Fibroblast of mammary gland (primary cell): ENCODE measurements at regions not wholly inside any gene's neighbourhood (a gene's known extent, or its start where the extent isn't known, plus 50 kb on each side); places are given as distances from the start of the nearest gene placed in this dataset.

Experiments used
- DNase-seq: peaks from one replicate; pipeline ENCODE4 v3.0.0-alpha.2; 2010; ENCODE audit warnings: low read depth
- H3K4me3 ChIP-seq: 2 replicates; pipeline ENCODE4 v1.5.1; 2011; ENCODE audit warnings: low read depth, mild to moderate bottlenecking, low read length, moderate library complexity; ENCODE audit not compliant: control insufficient read depth
- TF ChIP-seq, protein P1 (sequence below): conservative IDR thresholded peaks from 2 replicates; pipeline ENCODE4 v1.5.1; 2011; ENCODE audit warnings: low read depth, low read length, inconsistent platforms; ENCODE audit not compliant: control insufficient read depth, insufficient read depth

DNA sequence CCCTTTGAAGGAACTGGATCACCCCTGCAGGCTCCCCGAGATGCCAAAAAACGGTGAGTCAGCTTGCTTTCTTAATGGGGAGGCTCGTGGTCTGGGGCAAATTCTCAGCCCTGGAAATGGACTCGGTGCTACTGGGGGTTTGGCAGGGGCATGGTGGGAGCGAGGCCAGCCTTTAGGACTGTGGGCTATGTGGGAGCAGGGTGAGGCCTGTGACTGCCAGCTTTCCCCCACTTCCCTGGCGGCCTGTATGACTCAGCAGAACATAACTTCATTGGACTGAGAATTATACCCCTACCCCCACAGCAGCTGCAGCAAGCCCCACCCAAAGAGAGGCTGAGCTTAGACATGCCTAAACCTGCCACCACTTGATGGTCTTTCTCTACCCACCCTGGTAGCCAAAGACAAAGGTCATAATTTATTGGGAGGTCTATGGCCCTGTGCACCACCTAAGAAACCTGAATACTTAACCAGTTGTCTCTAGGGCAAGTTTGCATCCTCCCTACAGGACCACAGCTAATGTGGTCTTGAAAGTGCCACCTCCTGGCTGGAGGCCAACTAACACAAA is 325.3 kb downstream of the TLE1 start:
- TF ChIP-seq, protein P1, sequence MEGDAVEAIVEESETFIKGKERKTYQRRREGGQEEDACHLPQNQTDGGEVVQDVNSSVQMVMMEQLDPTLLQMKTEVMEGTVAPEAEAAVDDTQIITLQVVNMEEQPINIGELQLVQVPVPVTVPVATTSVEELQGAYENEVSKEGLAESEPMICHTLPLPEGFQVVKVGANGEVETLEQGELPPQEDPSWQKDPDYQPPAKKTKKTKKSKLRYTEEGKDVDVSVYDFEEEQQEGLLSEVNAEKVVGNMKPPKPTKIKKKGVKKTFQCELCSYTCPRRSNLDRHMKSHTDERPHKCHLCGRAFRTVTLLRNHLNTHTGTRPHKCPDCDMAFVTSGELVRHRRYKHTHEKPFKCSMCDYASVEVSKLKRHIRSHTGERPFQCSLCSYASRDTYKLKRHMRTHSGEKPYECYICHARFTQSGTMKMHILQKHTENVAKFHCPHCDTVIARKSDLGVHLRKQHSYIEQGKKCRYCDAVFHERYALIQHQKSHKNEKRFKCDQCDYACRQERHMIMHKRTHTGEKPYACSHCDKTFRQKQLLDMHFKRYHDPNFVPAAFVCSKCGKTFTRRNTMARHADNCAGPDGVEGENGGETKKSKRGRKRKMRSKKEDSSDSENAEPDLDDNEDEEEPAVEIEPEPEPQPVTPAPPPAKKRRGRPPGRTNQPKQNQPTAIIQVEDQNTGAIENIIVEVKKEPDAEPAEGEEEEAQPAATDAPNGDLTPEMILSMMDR: no peak
- no peak for DNase-seq

DNA sequence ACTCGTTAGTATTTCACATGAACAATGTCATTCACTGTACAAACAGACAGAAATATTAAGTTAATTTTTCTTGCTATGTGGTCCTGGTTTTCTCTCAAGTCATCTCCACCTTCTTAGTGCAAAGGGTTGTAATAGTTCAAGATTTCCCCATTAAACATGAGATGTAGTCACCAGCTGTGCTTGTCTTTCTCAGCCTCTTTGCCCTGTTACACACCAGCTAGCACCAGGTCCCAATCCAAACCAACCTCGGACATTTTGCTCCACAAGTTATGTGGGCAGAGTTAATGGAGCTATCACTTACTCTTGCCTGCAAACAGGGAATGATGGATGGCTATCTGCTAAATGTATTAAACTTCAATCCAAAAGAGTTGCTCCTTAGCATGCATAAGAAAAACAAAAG is 328.1 kb downstream of the TLE1 start:
- no peak for DNase-seq
- H3K4me3 ChIP-seq: no peak overlapping the region
- TF ChIP-seq, protein P1: no peak

More for the DNA sequence above, 325.3 kb downstream of the TLE1 start:
- H3K4me3 ChIP-seq: no peak overlapping the region

DNA sequence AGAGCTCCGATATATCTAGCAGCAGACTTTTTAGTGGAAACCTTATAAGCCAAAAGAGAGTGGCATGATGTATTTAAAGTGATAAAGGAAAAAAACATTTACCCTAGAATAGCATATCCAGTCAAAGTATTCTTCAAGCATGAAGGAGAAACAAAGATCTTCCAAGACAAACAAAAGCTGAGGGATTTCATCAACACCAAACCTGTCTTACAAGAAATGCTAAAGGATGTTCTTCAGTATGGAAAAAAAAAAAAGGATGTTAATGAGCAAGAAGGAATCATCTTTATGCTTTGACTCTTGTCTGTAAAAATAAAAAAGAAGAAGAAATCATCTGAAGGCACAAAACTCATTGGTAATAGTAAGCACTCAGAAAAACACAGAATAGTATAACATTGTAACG is 338.2 kb downstream of the TLE1 start:
- TF ChIP-seq, protein P1: no peak
- H3K4me3 ChIP-seq: no peak overlapping the region
- no peak for DNase-seq

DNA sequence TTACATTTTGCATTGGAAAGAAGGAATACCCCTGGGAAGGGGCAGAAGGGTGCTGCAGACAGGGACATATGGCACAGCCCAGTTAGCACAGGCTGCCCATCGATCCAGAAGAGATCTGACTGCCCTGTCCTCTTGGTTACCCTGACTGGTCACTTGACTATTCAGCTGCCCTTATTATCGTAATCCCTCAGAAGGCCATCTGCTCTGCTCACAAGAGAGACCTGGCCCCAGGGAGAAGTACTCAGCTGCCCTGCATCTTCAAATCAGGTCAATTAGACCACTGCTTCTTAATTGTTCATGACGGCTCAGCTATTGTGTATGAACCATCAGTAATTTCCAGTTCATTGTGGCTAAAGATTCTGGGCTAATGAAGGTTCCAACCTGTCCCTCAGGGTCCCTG is 345.0 kb downstream of the TLE1 start:
- H3K4me3 ChIP-seq: no peak overlapping the region
- TF ChIP-seq, protein P1: no peak
- DNase-seq: no peak

DNA sequence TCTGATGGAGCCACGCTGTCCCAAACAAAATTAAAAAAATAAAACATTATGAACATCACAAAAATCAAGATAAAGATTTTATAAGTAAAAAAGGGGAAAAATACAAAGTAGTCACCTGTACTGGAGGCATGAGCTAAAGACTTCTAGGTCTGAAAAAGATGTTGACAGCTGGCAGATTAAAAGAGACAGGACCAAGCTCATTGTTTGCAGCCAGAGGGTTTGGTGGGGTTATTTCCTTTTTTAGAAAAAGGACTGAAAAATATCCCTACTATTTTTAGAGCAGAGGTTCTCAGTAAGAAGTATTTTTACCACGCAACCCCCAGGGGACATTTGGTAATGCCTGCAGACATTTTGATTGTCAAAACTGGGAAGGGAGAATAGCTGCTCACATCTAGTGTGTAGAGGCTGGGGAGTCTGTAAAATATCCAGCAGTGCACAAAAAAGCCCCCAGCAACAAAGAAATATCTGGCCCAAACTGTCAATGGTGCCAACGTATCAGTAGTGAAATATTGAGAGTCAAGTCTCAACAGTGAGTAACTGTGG is 353.4 kb downstream of the TLE1 start:
- DNase-seq: no peak
- H3K4me3 ChIP-seq: no peak overlapping the region
- TF ChIP-seq, protein P1: no peak

DNA sequence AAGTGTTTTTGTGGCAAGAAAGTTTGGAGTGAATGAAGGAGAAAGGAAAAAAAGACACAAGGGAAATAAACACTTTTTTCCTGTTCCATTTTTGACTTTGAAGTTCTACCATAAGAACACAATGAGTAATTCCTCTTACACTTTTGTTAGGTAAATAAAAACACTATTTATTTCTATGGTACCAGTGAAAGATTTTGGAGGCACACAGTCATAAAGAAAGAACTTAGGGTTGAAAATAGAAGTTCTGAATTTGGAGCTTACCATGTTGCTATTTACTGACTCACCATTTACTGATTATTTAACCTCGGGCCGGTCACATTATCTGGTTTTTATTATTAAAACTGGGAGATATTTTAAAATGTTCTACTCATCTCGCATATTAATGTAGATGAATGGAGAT is 367.8 kb downstream of the TLE1 start:
- DNase-seq: no peak
- TF ChIP-seq, protein P1: no peak

More for the DNA sequence above, 367.8 kb downstream of the TLE1 start:
- no peak overlapping the region for H3K4me3 ChIP-seq
